Keratinocyte (primary cell): ENCODE measurements at regions not wholly inside any gene's neighbourhood (a gene's known extent, or its start where the extent isn't known, plus 50 kb on each side); places are given as distances from the start of the nearest gene placed in this dataset.
A peak's percentile ranks its signal among the peaks of the same experiment; 100 is the strongest.

Experiments
- DNase-seq: peaks from one replicate; pipeline ENCODE4 v3.0.0-alpha.2; 2011; ENCODE audit warnings: low read depth, missing footprints, low spot score
- FAIRE-seq: peaks from 2 replicates; lab custom pipeline; 2011; peaks lifted over from hg19 to GRCh38; lab: Jason Lieb, UNC
- H2AFZ ChIP-seq: 2 replicates; pipeline ENCODE4 v1.6.0; 2012; ENCODE audit warnings: low read length, control low read depth, inconsistent platforms; ENCODE audit not compliant: control insufficient read depth
- H3K27ac ChIP-seq: 2 replicates; pipeline ENCODE4 v1.5.1; 2011; ENCODE audit warnings: low read length; ENCODE audit not compliant: control insufficient read depth, insufficient read depth
- H3K27me3 ChIP-seq: 3 replicates; pipeline ENCODE4 v1.6.0; 2011; ENCODE audit warnings: low read length; ENCODE audit not compliant: control insufficient read depth, insufficient read depth; ENCODE audit errors: extremely low read depth
- H3K36me3 ChIP-seq, 2 experiments: 2 replicates in 1 of 2; 3 replicates in 1 of 2; pipeline ENCODE4 v1.5.1; 2011; ENCODE audit warnings: low read length in 2 of 2, mild to moderate bottlenecking in 1 of 2; ENCODE audit not compliant: control insufficient read depth in 2 of 2, insufficient read depth in 2 of 2; ENCODE audit errors: extremely low read depth in 1 of 2
- H3K4me1 ChIP-seq: 3 replicates; pipeline ENCODE4 v1.5.1; 2011; ENCODE audit warnings: low read length; ENCODE audit not compliant: control insufficient read depth, insufficient read depth; ENCODE audit errors: extremely low read depth
- H3K4me2 ChIP-seq: 3 replicates; pipeline ENCODE4 v1.6.0; 2011; ENCODE audit warnings: low read depth, low read length; ENCODE audit not compliant: control insufficient read depth, insufficient read depth; ENCODE audit errors: extremely low read depth
- H3K4me3 ChIP-seq, 3 experiments: fragments of 200-600 bp in 1 of 3; sonication (generic) in 1 of 3; 2 replicates in 2 of 3; 3 replicates in 1 of 3; pipeline ENCODE4 v1.5.1; 2011 to 2016; ENCODE audit warnings: low read length in 3 of 3, mild to moderate bottlenecking in 3 of 3, control low read depth in 2 of 3, inconsistent platforms in 1 of 3, low read depth in 1 of 3, mixed read lengths in 1 of 3, mixed run types in 1 of 3, moderate library complexity in 1 of 3; ENCODE audit not compliant: control insufficient read depth in 2 of 3, insufficient read depth in 2 of 3; ENCODE audit errors: extremely low read depth in 1 of 3
- H3K79me2 ChIP-seq: 2 replicates; pipeline ENCODE4 v1.6.0; 2012; ENCODE audit warnings: low read length; ENCODE audit not compliant: control insufficient read depth, insufficient read depth
- H3K9ac ChIP-seq: 3 replicates; pipeline ENCODE4 v1.6.0; 2011; ENCODE audit warnings: low read length; ENCODE audit not compliant: control insufficient read depth, insufficient read depth; ENCODE audit errors: extremely low read depth
- H3K9me1 ChIP-seq: 3 replicates; pipeline ENCODE4 v1.6.0; 2011; ENCODE audit warnings: low read length; ENCODE audit not compliant: control insufficient read depth, insufficient read depth; ENCODE audit errors: extremely low read depth
- H3K9me3 ChIP-seq: 2 replicates; pipeline ENCODE4 v1.5.1; 2012; ENCODE audit warnings: low read depth, low read length; ENCODE audit not compliant: control insufficient read depth
- H4K20me1 ChIP-seq: 3 replicates; pipeline ENCODE4 v1.6.0; 2011; ENCODE audit warnings: low read length; ENCODE audit not compliant: control insufficient read depth, insufficient read depth; ENCODE audit errors: extremely low read depth
- CTCF ChIP-seq, 3 experiments: IDR thresholded peaks in 1 of 3; conservative IDR thresholded peaks in 1 of 3; optimal IDR thresholded peaks in 1 of 3; 2 replicates in 2 of 3; 3 replicates in 1 of 3; pipeline versions ENCODE3 to v1.5.1; 2011; ENCODE audit warnings: low read length in 3 of 3, mild to moderate bottlenecking in 3 of 3, moderate library complexity in 2 of 3, control low read depth in 1 of 3, inconsistent platforms in 1 of 3; ENCODE audit not compliant: insufficient read depth in 2 of 3; ENCODE audit errors: extremely low read depth in 1 of 3
- EZH2 ChIP-seq: IDR thresholded peaks from one replicate; pipeline ENCODE4 v1.6.1; 2012; ENCODE audit warnings: inconsistent platforms, mild to moderate bottlenecking, low read length, moderate library complexity
- dilution Hi-C: fragments of 300-500 bp; cut with MboI; formaldehyde crosslinking; loops from one replicate; pipeline ENCODE4 v1.7.0; 2020; ENCODE audit warnings: low sequenced_read_pairs; ENCODE audit not compliant: extremely low pct_ligation_motif_present

- Histone ChIP-seq H3K36me3 (no peaks in the 10 kb centered on the region), H3K4me3 (no peak overlapping the region), H4K20me1 (no peaks in the 10 kb centered on the region), H3K27me3 (no peaks in the 10 kb centered on the region), H3K9me1 (no peaks in the 10 kb centered on the region), H3K79me2 (no peaks in the 10 kb centered on the region), H3K27ac (no peak overlapping the region), H2AFZ (peak overlapping the region; percentile 10), H3K4me2 (peak overlapping the region; percentile 37), H3K9me3 (no peaks in the 10 kb centered on the region), H3K4me1 (peaks cover 23% of the 10 kb centered on the region), H3K9ac (no peak overlapping the region)
- dilution Hi-C loops: loop anchor here (25.0 kb wide), 1 partner anchor 181 kb away; no protein-coding TSS in a partner anchor
- DNase-seq: no peak
- TF ChIP-seq EZH2 (no peak), CTCF (optimal IDR thresholded peaks at IDR 0.05 in 1 of 3, IDR thresholded peaks at IDR 0.05 in 1 of 3, conservative IDR thresholded peaks at IDR 0.05 in 1 of 3; ENCODE audit: extremely low read depth in 1 of 3, insufficient read depth in 2 of 3, low read length in 3 of 3) (no peak)
- FAIRE-seq: peak; percentile 68
Observed at GRCh38 chr11:13168271-13168670, 109.3 kb upstream of the BMAL1 start.

- Histone ChIP-seq H3K4me3 (no peak overlapping the region), H3K4me2 (peak overlapping the region; percentile 25), H3K27me3 (no peaks in the 10 kb centered on the region), H3K4me1 (peaks cover 23% of the 10 kb centered on the region), H3K9me1 (no peaks in the 10 kb centered on the region), H3K9me3 (no peaks in the 10 kb centered on the region), H3K36me3 (no peaks in the 10 kb centered on the region), H3K79me2 (no peaks in the 10 kb centered on the region), H2AFZ (no peak overlapping the region), H3K9ac (no peak overlapping the region), H3K27ac (no peak overlapping the region), H4K20me1 (no peaks in the 10 kb centered on the region)
- TF ChIP-seq CTCF (optimal IDR thresholded peaks at IDR 0.05 in 1 of 3, IDR thresholded peaks at IDR 0.05 in 1 of 3, conservative IDR thresholded peaks at IDR 0.05 in 1 of 3; ENCODE audit: extremely low read depth in 1 of 3, insufficient read depth in 2 of 3, low read length in 3 of 3) (no peak), EZH2 (no peak)
- peak; percentile 97 for FAIRE-seq
- dilution Hi-C loops: loop anchor here (25.0 kb wide), 1 partner anchor 182 kb away; no protein-coding TSS in a partner anchor
- peak; percentile 41 for DNase-seq
Observed at GRCh38 chr11:13169709-13170108, 107.9 kb upstream of the BMAL1 start.
